Stomach smooth muscle (tissue), 2 donors: ENCODE measurements at regions not wholly inside any gene's neighbourhood (a gene's known extent, or its start where the extent isn't known, plus 50 kb on each side); places are given as distances from the start of the nearest gene placed in this dataset.

ENCODE experiments used
- H3K27ac ChIP-seq: one replicate; pipeline ENCODE4 v1.7.0; 2013; ENCODE audit warnings: mild to moderate bottlenecking, low read length, inconsistent platforms
- H3K27me3 ChIP-seq, 2 donors: one replicate each; pipeline ENCODE4 v1.7.0; 2013; ENCODE audit warnings: low read length in 2 of 2; ENCODE audit not compliant: insufficient read depth in 2 of 2, control insufficient read depth in 1 of 2
- H3K36me3 ChIP-seq, 2 donors: one replicate each; pipeline ENCODE4 v1.7.0; 2013; ENCODE audit warnings: low read length in 2 of 2; ENCODE audit not compliant: control insufficient read depth in 2 of 2, insufficient read depth in 2 of 2
- H3K4me1 ChIP-seq: one replicate; pipeline ENCODE4 v1.7.0; 2013; ENCODE audit warnings: low read length; ENCODE audit not compliant: control insufficient read depth, insufficient read depth
- H3K4me3 ChIP-seq, 2 donors: one replicate each; pipeline ENCODE4 v1.7.0; 2013; ENCODE audit warnings: low read length in 2 of 2
- H3K9ac ChIP-seq, 2 donors: one replicate each; pipeline ENCODE4 v1.7.0; 2013; ENCODE audit warnings: low read length in 2 of 2, mild to moderate bottlenecking in 1 of 2
- H3K9me3 ChIP-seq, 2 donors: one replicate each; pipeline ENCODE4 v1.7.0; 2013; ENCODE audit warnings: low read length in 2 of 2; ENCODE audit not compliant: control insufficient read depth in 2 of 2
- donor health status: healthy.
- donor health status: Pancreatic carcinoma.

DNA sequence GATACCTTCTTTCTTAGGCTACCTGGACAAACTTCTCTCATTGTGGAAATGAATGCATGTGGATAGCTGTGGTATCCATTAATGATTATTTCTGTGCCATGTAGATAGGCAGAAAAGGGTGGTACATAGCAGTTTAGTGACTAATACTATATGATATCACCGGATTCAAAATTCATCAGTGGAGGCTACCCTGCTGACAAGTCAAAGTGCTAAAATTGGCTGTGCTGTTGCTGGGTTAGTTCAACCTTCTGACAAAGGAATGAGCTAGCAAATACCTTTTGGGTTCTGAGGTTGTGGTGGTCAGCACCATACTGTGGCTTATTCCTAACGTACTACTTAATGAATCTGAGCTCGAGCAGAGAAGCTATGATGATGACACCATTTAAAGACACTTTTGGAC lies 109.1 kb downstream of the TFAP2B start:
- no peaks in the 10 kb centered on the region for H3K9me3 ChIP-seq
- no peak overlapping the region for H3K4me3 ChIP-seq
- no peak overlapping the region for H3K9ac ChIP-seq
- no peaks in the 10 kb centered on the region for H3K27me3 ChIP-seq
- no peaks in the 10 kb centered on the region for H3K4me1 ChIP-seq
- no peak overlapping the region for H3K27ac ChIP-seq
- H3K36me3 ChIP-seq = no peaks in the 10 kb centered on the region

DNA sequence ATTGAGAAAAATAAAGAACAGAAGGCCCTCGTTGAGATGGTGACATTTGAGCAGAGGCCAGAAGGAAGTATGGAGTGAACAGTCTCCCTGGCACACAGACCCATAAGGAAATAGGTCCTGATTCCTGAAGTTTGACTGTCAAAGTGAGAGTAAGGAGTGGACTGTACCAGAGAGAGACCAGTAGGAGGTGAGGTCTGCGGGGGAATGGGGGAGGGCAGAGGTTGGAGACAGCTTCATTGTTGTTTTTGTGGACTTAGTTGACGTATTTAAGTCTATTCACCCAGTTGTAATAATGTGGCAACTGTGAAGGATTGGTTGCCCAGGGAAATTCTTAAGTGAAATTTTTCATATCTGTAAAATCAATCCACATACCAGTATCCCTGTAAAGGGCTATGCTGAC lies 110.7 kb downstream of the TFAP2B start:
- Histone ChIP-seq H3K27ac (no peak overlapping the region), H3K4me1 (no peaks in the 10 kb centered on the region), H3K9ac (no peak overlapping the region), H3K36me3 (no peaks in the 10 kb centered on the region), H3K9me3 (no peaks in the 10 kb centered on the region), H3K27me3 (no peaks in the 10 kb centered on the region), H3K4me3 (no peak overlapping the region)

DNA sequence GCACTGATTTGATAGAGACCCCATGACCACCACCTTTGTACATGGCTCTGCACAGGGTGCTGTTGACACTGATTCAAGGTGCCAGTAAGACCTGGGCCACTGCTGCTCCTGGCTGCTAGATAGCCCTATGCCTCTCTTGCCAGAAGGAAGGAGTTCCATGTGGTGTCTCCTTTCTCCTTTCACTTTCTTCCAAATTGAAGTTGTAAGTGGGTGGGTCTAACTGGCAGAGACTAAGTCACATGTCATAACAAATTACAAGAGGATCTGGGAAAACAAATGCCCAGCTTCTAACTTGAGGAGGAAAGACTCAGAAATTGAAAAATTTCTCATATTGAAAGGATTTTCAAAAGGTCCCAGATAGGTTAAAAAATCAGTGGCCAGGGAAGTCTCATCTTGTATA lies 116.8 kb downstream of the TFAP2B start:
- H3K36me3 ChIP-seq = no peaks in the 10 kb centered on the region
- H3K4me3 ChIP-seq = no peak overlapping the region
- H3K9ac ChIP-seq = no peak overlapping the region
- H3K27ac ChIP-seq = no peak overlapping the region
- no peaks in the 10 kb centered on the region for H3K4me1 ChIP-seq
- H3K9me3 ChIP-seq = no peaks in the 10 kb centered on the region
- no peaks in the 10 kb centered on the region for H3K27me3 ChIP-seq

DNA sequence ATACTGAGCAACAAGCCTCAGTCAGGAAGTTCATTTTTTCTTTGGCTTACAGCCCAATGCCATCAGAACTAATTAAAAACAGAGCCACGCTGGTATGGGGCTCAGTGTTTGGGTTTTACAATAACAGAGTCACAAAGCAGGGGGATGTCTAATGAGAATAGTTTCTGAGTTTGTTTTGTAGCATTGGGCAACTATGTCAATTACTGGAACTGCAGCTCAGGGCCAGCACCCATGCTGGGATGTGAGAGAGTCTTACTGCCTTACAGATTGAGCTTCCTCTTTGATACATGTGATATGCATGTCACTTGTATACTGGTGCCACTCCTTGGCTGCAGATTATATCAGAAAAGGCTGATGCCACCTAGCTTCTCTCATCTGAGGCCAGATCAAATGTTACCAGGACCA lies 117.6 kb downstream of the TFAP2B start:
- H3K27me3 ChIP-seq = no peaks in the 10 kb centered on the region
- H3K4me3 ChIP-seq = no peak overlapping the region
- H3K27ac ChIP-seq = no peak overlapping the region
- no peak overlapping the region for H3K9ac ChIP-seq
- H3K9me3 ChIP-seq = no peaks in the 10 kb centered on the region
- no peaks in the 10 kb centered on the region for H3K4me1 ChIP-seq
- no peaks in the 10 kb centered on the region for H3K36me3 ChIP-seq

DNA sequence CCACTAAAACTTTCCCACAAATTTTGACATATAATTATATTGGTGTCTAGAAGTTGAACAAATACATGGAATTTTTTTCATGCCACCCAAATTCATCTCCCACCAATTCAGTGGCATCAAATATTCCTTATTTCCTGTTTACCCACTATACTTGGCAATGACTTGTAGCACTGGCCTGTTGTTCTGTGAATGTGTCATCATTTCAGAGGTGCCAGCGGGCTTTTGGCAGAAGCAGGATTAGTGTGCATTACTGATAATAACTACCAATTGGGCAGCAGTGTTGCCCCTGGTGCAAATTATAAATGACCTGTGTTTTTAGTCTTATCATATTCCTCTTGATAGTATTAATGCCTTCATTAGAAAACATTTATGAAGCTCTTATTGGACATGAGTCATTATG lies 121.3 kb downstream of the TFAP2B start:
- Histone ChIP-seq H3K36me3 (no peaks in the 10 kb centered on the region), H3K9me3 (no peaks in the 10 kb centered on the region), H3K27me3 (no peaks in the 10 kb centered on the region), H3K4me3 (no peak overlapping the region), H3K4me1 (no peaks in the 10 kb centered on the region), H3K9ac (no peak overlapping the region), H3K27ac (no peak overlapping the region)

DNA sequence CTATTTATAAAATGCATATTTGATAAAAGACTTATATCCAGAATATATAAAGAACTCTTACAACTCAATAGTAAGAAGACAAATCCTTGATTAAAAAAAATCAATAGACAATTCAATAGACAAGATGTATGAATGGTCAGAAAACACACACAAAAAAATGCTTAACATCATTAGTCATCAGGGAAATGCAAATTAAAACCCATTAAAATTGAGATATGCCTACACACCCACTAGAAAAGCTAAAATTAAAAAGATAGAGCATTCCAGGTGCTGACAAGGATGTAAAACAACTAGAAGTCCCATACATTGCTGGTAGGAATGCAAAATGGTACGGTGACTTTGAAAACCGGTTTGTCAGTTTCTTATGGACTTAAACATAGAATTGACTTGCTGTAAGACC lies 127.1 kb downstream of the TFAP2B start:
- Histone ChIP-seq H3K27ac (no peak overlapping the region), H3K9me3 (no peaks in the 10 kb centered on the region), H3K36me3 (no peaks in the 10 kb centered on the region), H3K4me1 (no peaks in the 10 kb centered on the region), H3K9ac (no peak overlapping the region), H3K4me3 (no peak overlapping the region), H3K27me3 (no peaks in the 10 kb centered on the region)

DNA sequence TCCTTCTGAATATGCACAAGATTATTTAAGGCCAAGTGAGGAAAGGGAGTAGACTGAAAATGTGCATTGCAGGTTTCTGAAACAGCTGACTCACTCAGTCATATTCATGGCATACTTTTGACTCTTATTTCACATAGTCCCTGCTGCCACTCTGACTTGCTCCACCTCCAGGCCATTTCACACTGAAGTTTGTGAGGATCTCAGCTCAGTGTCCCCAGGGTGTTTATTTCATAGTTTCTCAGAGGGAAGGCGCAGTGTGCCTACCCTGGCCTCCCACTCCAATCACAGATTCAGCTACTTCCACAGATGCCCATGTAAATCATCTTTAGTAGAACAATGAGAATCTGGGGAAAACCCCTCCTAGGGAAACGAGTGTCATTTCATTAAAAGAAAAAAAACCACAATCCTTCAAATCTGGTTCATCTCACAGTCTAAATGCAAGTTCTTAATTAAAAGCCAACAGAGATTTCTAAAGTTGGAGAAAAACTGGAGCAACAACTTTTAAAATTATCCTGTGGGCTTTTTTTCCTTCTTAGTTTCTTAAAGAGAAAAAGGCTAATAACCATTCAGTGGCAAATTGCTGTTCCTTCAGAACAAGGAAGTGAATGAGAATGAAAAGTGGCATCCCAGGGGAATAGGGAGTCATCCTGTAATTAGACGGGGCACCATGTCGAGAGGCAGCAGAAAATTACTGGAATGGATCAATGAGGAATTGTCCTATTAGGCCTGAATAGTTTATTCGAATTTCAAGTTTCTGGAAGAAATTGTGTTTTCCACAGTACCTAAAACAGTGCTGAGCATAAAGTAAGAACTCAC lies 133.6 kb downstream of the TFAP2B start:
- no peak overlapping the region for H3K9ac ChIP-seq
- no peaks in the 10 kb centered on the region for H3K9me3 ChIP-seq
- H3K4me3 ChIP-seq = no peak overlapping the region
- H3K27me3 ChIP-seq = no peaks in the 10 kb centered on the region
- H3K27ac ChIP-seq = no peak overlapping the region
- H3K4me1 ChIP-seq = no peaks in the 10 kb centered on the region
- H3K36me3 ChIP-seq = no peaks in the 10 kb centered on the region

DNA sequence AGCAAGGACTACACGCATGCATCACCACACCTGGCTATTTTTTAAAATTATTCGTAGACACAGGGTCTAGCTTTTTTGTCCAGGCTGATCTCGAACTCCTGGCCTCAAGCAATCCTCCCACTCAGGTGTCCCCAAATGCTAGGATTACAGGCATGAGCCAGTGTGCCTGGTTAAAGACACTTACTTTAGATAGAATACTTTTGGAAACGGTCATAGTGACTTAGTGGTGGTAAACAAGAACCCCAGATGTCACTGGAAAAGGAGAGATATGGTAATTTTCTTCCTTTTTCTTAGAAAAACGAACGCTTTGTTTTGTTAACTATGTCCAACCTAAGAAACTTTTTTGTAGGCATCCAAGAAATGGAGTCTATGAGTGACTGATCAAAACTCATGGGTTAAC lies 137.3 kb downstream of the TFAP2B start:
- H3K4me3 ChIP-seq = no peak overlapping the region
- no peak overlapping the region for H3K27ac ChIP-seq
- no peak overlapping the region for H3K9ac ChIP-seq
- H3K36me3 ChIP-seq = no peaks in the 10 kb centered on the region
- H3K9me3 ChIP-seq = no peaks in the 10 kb centered on the region
- H3K27me3 ChIP-seq = no peaks in the 10 kb centered on the region
- H3K4me1 ChIP-seq = no peaks in the 10 kb centered on the region

DNA sequence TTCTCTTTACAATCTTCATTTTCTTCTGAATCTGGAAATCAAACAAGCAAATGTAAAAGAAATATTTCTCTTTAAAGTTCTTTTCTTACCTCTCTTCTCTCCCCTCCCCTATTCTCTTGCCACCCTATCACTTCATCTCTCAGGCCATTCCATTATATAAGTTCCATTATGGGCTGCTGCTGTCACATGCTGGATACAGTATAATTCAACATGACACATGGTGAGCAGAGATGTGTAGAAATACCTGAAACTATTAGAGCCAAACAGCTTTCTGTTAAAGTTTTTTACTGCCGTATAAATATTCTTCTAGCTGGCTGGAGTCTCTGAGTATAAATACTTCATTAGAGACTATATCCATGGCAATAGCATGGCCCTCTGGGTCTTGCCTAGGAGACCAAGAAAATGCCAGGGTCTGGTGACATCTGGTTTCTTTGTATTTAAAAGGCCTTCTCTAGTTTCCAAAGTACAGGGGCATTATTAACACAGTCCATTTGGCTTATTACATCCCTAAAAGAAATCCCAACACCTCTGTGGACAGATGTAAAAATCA lies 139.6 kb downstream of the TFAP2B start:
- Histone ChIP-seq H3K27ac (no peak overlapping the region), H3K4me1 (no peaks in the 10 kb centered on the region), H3K27me3 (no peaks in the 10 kb centered on the region), H3K4me3 (no peak overlapping the region), H3K36me3 (no peaks in the 10 kb centered on the region), H3K9ac (no peak overlapping the region), H3K9me3 (no peaks in the 10 kb centered on the region)

DNA sequence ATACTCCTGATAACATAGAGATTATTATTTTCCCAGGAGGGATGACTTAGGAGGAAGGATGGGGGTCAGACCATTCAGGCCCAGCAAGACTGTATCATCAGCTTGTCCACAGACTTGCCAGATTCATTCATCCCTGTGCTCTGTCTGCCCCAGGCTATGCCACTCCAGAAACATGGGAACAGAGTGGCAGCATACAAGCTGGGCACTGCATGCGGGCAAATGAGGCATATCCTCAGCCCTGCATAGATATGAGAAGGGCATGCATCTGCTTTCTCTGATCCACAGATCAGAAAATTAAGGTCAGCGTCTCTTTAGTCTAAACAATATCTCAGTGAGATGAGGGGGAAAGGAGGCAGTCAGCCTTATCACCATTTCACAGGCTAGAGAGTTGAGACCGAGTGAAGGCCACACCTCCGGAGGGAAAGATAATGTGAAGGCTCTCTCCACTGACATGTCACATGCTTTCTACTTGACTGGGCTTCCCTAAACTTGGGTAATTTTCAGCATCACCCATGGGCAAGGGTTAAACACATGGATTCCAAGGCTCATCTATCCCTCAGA lies 140.5 kb downstream of the TFAP2B start:
- no peaks in the 10 kb centered on the region for H3K4me1 ChIP-seq
- no peak overlapping the region for H3K27ac ChIP-seq
- no peaks in the 10 kb centered on the region for H3K36me3 ChIP-seq
- no peaks in the 10 kb centered on the region for H3K9me3 ChIP-seq
- no peak overlapping the region for H3K4me3 ChIP-seq
- no peak overlapping the region for H3K9ac ChIP-seq
- H3K27me3 ChIP-seq = no peaks in the 10 kb centered on the region

DNA sequence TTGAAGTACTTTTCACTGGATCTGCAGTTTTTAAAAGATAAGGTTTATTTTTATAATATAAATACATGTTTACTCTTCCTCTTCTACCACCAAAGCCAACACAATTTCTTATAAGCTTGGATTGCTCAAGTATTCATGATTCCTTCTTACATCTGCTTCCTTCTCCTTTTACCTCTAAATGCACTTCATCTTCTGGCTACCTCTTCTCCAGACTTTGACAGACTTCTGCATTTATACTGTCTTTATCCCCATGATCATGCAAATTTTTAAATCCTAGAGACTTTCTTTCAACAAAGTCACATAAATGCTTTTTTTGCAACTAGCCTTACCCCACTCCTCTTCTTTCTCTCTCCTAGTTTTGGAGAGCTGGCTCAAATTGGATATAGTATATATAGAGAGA lies 142.9 kb downstream of the TFAP2B start:
- H3K9me3 ChIP-seq = no peaks in the 10 kb centered on the region
- no peaks in the 10 kb centered on the region for H3K4me1 ChIP-seq
- no peaks in the 10 kb centered on the region for H3K27me3 ChIP-seq
- no peak overlapping the region for H3K4me3 ChIP-seq
- H3K27ac ChIP-seq = no peak overlapping the region
- H3K36me3 ChIP-seq = no peaks in the 10 kb centered on the region
- H3K9ac ChIP-seq = no peak overlapping the region
